ENCODE measurements at regions not wholly inside any gene's neighbourhood (a gene's known extent, or its start where the extent isn't known, plus 50 kb on each side); places are given as distances from the start of the nearest gene placed in this dataset.

DNA sequence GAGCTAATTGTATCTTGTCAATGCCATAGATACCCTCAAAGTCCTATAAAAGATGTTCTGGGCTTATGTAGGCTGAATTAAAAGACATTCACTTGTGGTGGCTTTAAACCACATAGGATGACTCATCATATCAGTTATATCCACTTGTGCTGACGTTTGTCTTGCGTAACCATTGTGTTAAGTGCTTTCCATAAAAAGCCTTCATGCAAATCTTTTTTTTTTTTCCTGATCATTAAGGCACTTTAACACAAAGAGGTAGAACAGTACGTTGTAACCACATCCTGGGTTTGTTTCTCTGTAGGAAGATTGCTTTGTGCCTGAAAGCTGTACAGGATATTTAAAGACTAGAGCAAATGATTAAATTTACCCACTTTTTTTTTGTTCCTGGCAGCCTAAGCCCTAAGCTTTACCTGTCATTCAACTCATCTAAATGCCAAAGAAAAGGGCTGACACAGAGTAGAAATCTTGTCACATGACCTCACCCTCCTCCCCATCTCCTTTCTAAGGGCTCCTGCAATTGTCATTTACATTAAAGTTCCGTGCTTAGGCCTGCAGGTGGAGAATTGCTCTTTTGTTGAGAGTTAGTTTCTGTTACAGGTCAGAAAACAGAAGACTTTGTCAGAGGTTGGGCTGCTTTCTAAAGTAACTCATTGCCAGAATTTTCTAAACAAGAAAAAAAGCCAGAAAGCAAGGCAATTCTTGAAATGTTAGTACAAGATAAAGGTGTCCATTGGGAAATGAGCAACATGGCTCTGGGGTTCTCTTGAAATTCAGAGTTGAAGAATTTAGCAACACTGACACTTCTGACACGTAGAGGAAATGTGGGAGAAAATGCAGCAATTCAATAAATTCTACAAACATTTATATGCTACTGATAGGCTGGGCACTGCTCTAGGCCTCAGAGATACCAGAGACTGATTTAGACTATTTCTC, 555.6 kb downstream of the PPARGC1A start:
- peak; percentile 48 for DNase-seq (ENCODE audit: low spot score)

DNA sequence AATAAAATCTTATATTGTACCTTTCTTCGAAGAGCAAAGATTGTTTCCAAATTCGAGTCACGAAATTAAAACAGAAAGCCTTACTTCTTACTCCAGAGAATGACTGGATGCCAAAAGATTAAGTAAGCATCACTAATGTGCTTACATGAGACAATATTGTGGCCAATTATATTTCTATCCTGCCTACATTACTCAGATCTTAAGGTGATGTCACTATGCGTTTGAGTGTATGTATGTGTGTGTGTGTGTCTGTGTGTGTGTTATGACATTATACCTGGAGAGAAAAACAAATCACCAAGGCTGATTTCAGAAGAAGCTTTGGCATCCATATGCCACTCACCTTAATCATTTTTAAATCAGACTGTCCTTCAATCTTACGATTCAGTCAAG, 556.3 kb downstream of the PPARGC1A start:
- no peak for DNase-seq (ENCODE audit: low spot score)

GRCh38 chr4:23332313-23332712, 557.5 kb downstream of the PPARGC1A start:
- DNase-seq (ENCODE audit: low spot score), result no peak

DNA sequence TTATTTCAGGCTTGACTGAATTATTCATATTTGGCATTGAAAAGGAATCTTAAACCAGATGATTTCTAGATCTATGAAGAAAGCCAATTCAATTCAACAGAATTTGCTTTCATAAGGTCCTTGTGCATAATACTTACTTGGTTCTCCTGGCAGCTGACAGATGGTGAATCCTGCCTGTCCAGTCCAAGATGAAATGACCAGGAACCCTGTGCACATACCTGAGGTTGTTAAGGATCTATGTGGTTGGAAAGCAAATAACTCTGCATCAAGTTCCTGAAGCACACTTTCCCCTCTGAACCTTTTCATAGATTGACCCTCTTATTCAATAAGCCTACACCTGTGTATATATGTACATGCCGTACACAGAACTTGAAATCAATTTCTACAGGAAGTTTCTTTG, 562.7 kb downstream of the PPARGC1A start:
- DNase-seq (ENCODE audit: low spot score), result no peak

DNA sequence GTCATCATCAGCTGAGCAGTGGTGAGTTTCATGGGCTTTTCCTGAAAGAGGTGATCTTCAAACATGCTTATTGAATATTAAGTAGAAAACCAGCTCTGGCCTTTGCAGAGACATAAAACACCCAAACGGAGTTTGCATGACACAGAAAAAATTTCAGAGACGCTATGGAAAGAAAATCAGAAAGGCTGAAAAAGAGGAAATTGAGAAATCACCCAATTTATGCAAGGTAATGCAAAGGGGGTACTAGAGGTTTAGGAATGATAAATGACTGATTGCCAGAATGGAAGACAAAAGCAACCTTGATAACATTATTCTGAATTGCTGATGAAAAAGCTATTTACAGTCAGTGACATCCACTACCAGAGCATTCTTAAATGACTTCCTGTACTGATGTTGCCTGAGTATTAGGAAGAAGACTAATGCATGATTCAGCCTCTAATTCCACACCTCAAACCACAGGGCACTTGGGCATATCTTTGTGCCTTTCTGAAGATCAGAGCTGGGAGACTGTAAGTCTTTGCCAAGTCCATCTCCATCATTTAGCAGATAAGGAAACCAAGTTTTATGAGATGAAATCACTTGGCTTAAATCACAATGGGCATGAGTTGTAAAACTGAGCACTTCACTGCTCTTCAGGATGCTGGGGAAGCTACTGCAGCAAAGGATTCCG, 565.7 kb downstream of the PPARGC1A start:
- peak; percentile 51 for DNase-seq (ENCODE audit: low spot score)

- DNase-seq (ENCODE audit: low spot score), result no peak
Observed at GRCh38 chr4:23323436-23323835, 566.4 kb downstream of the PPARGC1A start.

GRCh38 chr4:23322732-23323131, 567.1 kb downstream of the PPARGC1A start:
- no peak for DNase-seq (ENCODE audit: low spot score)

GRCh38 chr4:23320931-23321587, 568.8 kb downstream of the PPARGC1A start:
- no peak for DNase-seq (ENCODE audit: low spot score)

DNA sequence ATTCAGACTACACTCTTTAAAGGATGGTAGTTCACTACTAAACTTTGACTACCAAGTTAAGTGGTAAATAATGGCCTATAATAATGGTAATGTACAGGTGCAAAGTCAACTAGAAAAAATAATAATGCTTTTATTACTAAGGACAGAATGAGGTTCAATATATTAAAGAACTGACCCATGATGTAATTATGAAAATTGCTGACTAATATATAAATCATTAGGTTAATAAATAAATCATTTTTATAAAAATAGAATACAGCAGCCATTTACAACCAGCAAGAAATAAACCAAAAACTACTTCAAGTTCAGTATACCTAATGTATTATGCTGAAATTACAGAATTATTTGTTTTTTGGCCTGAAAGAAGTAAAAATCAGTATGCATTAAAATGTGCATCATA, 577.2 kb downstream of the PPARGC1A start:
- DNase-seq (ENCODE audit: low spot score), result no peak

GRCh38 chr4:23311983-23312382, 577.9 kb downstream of the PPARGC1A start:
- no peak for DNase-seq (ENCODE audit: low spot score)

DNA sequence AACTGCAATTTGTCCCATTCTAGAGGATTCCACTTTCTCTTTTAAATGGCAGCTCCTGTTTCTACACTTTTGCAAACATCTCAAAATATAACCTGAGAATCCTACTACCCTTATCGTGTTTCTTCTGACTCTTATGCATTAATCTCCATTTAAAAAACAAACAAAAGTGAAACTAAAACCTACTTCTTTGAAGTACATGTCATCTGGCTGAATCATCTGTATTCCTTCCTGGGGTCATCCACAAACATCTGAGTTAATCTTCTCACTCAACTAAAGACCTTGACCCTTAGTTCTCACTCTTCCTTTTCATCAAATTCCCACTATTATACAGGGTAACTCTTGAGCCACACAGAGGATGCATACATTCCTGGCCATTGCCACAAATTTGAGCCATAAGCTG, 584.8 kb downstream of the PPARGC1A start:
- DNase-seq (ENCODE audit: low spot score), result peak; percentile 13

GRCh38 chr4:23298371-23298770, 591.5 kb downstream of the PPARGC1A start:
- no peak for DNase-seq (ENCODE audit: low spot score)

GRCh38 chr4:23297327-23297726, 592.5 kb downstream of the PPARGC1A start:
- no peak for DNase-seq (ENCODE audit: low spot score)

DNA sequence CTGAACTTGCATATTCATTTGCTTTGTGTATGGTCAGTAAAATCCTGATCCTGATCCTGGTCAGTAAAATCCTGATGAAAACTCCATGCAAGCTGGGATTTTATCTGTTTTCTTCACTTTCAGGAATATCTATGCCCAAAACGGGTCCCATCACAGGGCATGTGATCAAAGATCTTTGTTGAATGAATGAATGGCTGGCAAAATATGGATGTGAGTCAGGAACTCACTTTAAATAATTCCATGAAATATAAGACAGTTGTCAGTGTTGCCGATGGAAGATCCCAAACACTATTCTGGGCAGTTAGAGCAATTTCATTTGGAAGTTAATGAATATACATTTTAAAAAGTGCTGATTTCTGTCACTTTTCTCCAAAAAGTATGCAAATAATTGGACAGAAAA, 598.4 kb downstream of the GBA3 start:
- no peak for DNase-seq (ENCODE audit: low spot score)

DNA sequence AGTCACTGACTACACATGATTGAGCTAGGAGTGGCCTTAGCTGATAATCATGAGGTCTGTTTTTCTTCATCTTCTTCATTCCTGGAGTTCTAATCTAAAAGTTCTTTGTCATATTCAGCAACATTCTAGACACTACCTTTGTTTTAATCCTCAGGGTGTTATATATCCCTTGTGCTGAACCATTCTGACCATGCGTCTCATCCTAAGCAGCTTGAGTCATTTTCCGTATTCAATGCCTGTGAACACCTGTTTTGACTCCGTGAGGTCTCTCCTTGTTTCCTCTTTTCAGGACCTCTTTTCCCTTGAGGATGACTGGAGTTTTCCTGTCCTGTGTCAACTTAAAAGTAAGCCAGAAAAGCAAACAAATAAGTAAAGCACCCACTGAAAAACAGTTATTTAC, 597.9 kb downstream of the GBA3 start:
- DNase-seq (ENCODE audit: low spot score), result no peak

DNA sequence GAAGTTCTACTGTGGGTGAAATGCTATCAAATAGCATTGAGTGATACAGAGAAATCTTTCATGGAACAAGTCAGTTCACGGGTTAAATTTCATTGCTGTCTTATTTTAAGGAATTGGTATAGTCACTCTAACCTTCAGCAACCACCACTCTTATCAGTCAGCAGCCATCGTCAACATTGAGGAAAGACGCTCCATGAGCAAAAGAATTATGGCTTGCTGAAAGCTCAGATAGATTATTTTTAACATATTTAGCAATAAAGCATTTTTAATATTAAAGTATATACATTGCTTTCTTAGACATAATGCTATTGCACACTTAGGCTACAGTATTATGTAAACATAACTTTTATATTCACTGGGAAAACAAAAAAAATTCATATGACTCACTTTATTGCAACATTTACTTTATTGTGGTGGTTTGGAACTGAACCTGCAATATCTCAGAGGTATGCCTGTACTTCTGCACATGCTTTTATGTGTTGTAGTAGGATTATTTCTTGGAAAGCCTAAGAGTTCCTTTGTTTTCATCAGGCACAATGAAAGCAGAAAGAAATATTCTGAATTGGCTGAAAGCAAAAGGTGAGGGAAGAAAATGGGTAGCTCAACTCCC, 586.7 kb downstream of the GBA3 start:
- DNase-seq (ENCODE audit: low spot score), result no peak

DNA sequence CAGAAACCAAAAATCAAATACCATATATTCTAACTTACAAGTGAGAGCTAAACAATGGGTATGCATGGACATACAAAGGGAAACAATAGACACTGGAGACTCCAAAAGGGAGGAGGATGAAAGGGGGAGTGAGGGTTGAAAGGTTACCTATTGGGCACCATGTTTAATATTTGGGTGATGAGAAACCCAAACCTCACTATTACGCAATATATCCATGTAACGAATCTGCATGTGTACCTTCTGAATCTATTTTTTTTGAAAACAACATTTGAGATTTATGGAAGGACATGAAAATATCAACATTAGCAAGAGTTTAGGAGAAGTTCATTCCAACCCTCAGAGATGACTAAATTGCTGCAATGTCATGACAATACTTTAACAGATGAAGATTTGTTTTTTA, 586.1 kb downstream of the GBA3 start:
- no peak for DNase-seq (ENCODE audit: low spot score)

DNA sequence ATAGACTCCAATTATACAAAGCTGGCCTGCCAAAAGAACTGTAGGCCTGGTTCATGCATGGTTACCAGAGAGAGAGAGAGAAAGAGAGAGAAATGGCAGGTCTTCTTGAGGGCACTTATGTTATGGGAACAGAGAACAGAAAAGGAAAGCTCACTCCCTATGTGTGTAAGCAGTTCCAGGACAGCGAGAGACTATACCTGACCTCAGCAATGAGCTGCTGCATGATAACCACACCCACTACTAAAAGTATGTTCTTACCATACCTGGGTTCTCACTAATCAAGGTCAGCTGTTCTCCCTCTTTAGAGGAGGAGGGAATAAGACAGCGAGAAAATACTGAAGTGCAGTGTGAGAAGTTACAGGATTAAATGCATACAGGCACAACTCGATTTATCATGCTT, 583.3 kb downstream of the GBA3 start:
- no peak for DNase-seq (ENCODE audit: low spot score)

GRCh38 chr4:23269566-23269965, 576.8 kb downstream of the GBA3 start:
- no peak for DNase-seq (ENCODE audit: low spot score)

DNA sequence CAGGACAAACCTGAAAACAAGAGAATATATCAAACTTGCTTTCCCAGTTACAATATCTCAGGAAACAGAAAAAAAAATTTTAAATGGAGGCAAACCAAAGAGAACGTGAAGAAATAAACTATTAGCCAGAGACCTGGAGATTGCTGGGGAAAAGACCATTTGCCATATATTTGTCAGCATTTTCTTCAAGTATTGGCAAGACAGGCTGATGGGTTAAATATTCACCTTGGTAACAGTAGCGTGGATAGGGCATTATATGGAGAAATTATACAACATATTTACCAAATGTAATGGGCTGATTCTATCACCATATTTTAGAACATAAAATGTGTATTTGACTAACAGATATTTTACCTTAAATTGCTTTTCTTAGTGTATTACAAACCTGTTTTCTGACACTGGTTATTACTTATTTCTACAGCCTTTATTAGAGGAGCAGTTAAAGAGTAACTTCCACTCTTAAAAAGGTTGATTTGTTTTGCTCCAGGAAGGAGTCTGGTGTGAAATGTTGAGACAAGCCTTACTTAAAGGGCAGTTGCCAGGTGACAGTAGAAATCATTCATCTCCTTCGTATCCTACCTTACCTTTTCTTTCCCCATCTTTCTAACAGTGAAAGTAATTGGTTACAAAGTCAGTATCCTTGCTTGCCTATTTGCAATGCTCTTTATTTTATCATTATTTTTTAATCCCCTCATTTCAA, 575.5 kb downstream of the GBA3 start:
- DNase-seq (ENCODE audit: low spot score), result no peak

- no peak for DNase-seq (ENCODE audit: low spot score)
Observed at GRCh38 chr4:23266401-23266800, 573.7 kb downstream of the GBA3 start.

GRCh38 chr4:23260511-23260910, 567.8 kb downstream of the GBA3 start:
- no peak for DNase-seq (ENCODE audit: low spot score)
